ENCODE measurements at regions not wholly inside any gene's neighbourhood (a gene's known extent, or its start where the extent isn't known, plus 50 kb on each side); places are given as distances from the start of the nearest gene placed in this dataset.

DNA sequence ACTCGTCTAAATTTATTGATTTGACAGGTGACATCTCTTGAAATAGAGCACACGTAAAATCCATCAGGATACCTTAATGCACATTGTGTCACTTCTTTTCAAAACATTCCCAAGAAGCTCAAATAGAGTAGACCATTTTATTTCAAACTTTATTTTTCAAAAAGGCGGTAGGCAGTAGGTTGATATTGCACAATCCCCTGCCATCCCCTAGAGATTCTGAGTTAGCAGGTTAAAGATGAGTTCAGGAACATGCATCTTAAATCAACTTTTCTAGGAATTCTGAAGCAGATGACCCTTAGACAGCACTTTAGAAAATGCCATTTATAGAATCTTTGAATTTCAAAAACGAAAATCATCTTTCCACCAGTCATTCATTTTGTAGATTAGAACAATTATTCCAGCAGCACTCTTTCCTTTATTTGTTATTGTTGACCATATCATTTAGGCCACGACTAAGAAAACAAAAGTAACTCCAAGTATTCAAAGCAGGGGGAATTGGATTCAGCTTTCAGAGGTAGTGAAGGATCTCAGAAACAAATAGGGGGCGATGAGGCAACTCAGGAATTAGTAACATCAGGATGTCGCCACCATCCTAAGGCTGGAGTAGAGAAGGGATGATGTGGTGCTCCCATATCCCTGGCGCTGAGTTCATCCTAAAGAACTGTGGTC lies 198.2 kb upstream of the MCTP2 start:
- Histone ChIP-seq H3K4me3 (replicated peaks; ENCODE audit: insufficient read depth, low read length) (no peak overlapping the region), H3K27me3 (ENCODE audit: insufficient read depth, poor library complexity, severe bottlenecking) (no peaks in the 10 kb centered on the region), H3K27ac (replicated peaks) (no peak overlapping the region)
- no peak for DNase-seq (ENCODE audit: low read depth in 1 of 2, low spot score in 1 of 2)
- TF ChIP-seq POLR2AphosphoS5 (IDR thresholded peaks at IDR 0.05; ENCODE audit: low read depth) (no peak), GABPA (IDR thresholded peaks at IDR 0.05; ENCODE audit: low read depth) (no peak), SPI1 (IDR thresholded peaks at IDR 0.05; ENCODE audit: borderline replicate concordance, low read depth) (no peak)
- TF ChIP-seq, protein P1, sequence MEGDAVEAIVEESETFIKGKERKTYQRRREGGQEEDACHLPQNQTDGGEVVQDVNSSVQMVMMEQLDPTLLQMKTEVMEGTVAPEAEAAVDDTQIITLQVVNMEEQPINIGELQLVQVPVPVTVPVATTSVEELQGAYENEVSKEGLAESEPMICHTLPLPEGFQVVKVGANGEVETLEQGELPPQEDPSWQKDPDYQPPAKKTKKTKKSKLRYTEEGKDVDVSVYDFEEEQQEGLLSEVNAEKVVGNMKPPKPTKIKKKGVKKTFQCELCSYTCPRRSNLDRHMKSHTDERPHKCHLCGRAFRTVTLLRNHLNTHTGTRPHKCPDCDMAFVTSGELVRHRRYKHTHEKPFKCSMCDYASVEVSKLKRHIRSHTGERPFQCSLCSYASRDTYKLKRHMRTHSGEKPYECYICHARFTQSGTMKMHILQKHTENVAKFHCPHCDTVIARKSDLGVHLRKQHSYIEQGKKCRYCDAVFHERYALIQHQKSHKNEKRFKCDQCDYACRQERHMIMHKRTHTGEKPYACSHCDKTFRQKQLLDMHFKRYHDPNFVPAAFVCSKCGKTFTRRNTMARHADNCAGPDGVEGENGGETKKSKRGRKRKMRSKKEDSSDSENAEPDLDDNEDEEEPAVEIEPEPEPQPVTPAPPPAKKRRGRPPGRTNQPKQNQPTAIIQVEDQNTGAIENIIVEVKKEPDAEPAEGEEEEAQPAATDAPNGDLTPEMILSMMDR (IDR thresholded peaks at IDR 0.05; ENCODE audit: insufficient read depth, low read length), result no peak
- TF ChIP-seq, protein P2, sequence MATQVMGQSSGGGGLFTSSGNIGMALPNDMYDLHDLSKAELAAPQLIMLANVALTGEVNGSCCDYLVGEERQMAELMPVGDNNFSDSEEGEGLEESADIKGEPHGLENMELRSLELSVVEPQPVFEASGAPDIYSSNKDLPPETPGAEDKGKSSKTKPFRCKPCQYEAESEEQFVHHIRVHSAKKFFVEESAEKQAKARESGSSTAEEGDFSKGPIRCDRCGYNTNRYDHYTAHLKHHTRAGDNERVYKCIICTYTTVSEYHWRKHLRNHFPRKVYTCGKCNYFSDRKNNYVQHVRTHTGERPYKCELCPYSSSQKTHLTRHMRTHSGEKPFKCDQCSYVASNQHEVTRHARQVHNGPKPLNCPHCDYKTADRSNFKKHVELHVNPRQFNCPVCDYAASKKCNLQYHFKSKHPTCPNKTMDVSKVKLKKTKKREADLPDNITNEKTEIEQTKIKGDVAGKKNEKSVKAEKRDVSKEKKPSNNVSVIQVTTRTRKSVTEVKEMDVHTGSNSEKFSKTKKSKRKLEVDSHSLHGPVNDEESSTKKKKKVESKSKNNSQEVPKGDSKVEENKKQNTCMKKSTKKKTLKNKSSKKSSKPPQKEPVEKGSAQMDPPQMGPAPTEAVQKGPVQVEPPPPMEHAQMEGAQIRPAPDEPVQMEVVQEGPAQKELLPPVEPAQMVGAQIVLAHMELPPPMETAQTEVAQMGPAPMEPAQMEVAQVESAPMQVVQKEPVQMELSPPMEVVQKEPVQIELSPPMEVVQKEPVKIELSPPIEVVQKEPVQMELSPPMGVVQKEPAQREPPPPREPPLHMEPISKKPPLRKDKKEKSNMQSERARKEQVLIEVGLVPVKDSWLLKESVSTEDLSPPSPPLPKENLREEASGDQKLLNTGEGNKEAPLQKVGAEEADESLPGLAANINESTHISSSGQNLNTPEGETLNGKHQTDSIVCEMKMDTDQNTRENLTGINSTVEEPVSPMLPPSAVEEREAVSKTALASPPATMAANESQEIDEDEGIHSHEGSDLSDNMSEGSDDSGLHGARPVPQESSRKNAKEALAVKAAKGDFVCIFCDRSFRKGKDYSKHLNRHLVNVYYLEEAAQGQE (IDR thresholded peaks at IDR 0.05; ENCODE audit: insufficient replicate concordance, low read depth), result no peak

DNA sequence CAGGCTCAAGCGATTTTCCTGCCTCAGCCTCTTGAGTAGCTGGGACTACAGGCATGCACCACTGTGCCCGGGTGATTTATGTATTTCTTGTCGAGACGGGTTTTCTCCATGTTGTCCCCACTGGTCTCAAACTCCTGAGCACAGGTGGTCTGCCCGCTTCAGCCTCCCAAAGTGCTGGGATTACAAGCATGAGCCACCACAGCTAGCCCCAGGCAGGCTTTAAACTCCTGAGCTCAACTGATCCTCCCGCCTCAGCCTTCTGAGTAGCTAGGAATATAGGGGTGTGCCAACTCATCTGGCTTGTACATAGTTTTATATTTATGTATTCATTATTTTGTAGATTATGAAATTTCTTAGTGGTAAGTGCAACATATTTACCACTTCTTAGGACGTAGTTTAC lies 198.8 kb upstream of the MCTP2 start:
- Histone ChIP-seq H3K4me3 (replicated peaks; ENCODE audit: insufficient read depth, low read length) (no peak overlapping the region), H3K27me3 (ENCODE audit: insufficient read depth, poor library complexity, severe bottlenecking) (no peaks in the 10 kb centered on the region), H3K27ac (replicated peaks) (no peak overlapping the region)
- TF ChIP-seq GABPA (IDR thresholded peaks at IDR 0.05; ENCODE audit: low read depth), result no peak
- TF ChIP-seq POLR2AphosphoS5 (IDR thresholded peaks at IDR 0.05; ENCODE audit: low read depth), result no peak
- no peak for TF ChIP-seq SPI1 (IDR thresholded peaks at IDR 0.05; ENCODE audit: borderline replicate concordance, low read depth)
- TF ChIP-seq, protein P1 (IDR thresholded peaks at IDR 0.05; ENCODE audit: insufficient read depth, low read length), result no peak
- TF ChIP-seq, protein P2 (IDR thresholded peaks at IDR 0.05; ENCODE audit: insufficient replicate concordance, low read depth), result no peak
- DNase-seq (ENCODE audit: low read depth in 1 of 2, low spot score in 1 of 2), result no peak

DNA sequence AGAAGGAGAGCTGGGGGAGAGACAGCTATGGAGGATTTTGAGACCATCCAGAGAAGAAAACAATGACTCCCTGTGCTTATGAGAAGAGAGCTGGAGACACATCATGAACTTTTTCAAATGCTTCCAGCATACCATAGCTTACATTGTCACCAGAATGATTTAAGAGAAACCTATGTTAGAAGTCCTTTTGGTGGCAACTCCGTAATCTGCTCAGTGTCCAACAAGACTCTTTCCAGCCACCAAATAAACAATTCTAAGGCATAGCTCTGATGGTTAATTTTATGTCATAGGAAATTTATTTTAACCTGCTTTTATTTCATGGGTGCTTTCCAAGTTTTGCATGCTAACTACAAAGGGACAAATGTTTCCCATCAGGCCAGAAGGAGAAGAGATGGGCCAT lies 200.3 kb upstream of the MCTP2 start:
- H3K4me3 ChIP-seq (replicated peaks; ENCODE audit: insufficient read depth, low read length), result no peak overlapping the region
- TF ChIP-seq POLR2AphosphoS5 (IDR thresholded peaks at IDR 0.05; ENCODE audit: low read depth) (no peak), GABPA (IDR thresholded peaks at IDR 0.05; ENCODE audit: low read depth) (no peak), SPI1 (IDR thresholded peaks at IDR 0.05; ENCODE audit: borderline replicate concordance, low read depth) (no peak)
- TF ChIP-seq, protein P2 (IDR thresholded peaks at IDR 0.05; ENCODE audit: insufficient replicate concordance, low read depth), result no peak
- TF ChIP-seq, protein P1 (IDR thresholded peaks at IDR 0.05; ENCODE audit: insufficient read depth, low read length), result no peak

More for the DNA sequence above, 200.3 kb upstream of the MCTP2 start:
- Histone ChIP-seq H3K27ac (replicated peaks) (no peak overlapping the region), H3K27me3 (ENCODE audit: insufficient read depth, poor library complexity, severe bottlenecking) (no peaks in the 10 kb centered on the region)
- DNase-seq (ENCODE audit: low read depth in 1 of 2, low spot score in 1 of 2), result no peak

Data from HL-60 (cell line).